Suppressor macrophage treated with lipopolysaccharide for 4 hours (primary cell): ENCODE measurements at regions not wholly inside any gene's neighbourhood (a gene's known extent, or its start where the extent isn't known, plus 50 kb on each side); places are given as distances from the start of the nearest gene placed in this dataset.
"Not testable (repeated sequence)": the region's sequence is repeated elsewhere in the genome, so short reads cannot be mapped to it uniquely, and the experiment has no call there.

ENCODE experiments used
- DNase-seq: peaks from one replicate; pipeline ENCODE4 v3.0.0-alpha.2; 2020

DNA sequence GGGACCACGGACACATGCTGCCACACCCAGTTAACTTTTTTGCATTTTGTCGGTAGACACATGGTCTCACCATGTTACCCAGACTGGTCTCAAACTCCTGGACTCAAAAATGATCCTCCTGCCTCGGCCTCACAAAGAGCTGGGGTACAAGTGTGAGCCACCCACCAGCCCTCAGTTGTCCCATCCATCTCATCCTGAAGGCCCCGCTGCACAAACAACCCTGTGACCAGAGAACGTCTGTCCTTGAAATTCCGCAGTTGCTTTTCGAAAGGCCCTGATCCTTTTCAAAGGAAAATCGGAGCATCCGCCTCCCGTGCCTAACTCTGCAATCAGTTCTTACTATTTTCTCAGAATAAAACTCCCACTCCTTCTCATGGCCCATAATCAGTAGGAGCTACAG is 138.3 kb upstream of the USP29 start:
- DNase-seq, result not testable (repeated sequence)

DNA sequence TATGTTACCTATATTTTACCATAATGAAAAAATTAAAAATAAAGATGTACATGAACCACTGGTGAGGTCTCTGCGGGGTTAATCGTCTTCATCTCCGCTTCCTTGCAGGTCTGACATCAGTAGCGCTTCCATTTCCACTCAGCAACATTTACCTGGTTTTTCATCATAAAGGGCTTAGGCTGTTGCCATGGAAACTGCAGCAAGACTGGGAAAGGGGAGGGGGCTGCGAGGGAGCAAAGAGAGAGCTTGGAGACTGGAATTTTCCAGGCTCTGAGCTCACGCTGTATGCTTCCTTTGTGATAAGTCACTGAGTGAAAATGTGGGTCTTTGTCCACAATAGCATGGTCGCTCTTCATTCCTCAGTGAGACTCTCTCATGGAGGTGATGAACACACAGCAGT is 136.6 kb upstream of the USP29 start:
- no peak for DNase-seq

DNA sequence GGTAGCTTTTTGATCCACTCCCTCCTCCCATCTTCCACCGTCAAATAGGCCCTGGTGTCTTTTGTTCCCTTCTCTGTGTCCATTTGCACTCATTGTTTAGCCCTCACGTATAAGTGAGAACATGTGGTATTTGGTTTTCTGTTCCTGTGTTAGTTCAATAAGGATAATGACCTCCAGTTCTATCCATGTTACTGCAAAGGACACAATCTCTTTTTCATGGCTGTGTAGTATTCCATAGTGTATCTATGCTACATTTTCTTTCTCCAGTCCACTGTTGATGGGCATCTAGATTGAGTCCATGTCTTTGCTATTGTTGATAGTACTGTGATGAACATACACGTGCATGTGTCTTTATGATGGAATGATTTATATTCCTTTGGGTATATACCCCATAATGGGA is 136.0 kb upstream of the USP29 start:
- no peak for DNase-seq

DNA sequence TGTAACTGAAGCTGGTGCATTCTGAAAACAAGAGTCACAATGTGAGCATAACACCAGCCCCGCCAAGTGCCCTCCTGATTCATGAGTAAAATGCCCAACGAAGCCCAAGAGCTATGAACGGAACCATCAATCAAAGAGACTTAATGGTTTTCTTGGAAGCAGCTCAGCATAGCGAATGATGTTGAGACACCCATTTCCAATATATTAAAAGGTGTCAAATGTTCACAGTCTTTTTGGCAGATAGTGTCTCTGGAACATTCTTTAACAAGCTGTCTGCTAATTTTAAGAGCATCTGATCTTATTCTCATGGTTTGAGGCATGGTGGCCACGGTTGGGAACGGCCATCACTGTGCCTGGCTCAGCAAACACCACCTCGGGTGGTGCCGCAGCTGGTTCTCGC is 133.4 kb upstream of the USP29 start:
- DNase-seq, result no peak

DNA sequence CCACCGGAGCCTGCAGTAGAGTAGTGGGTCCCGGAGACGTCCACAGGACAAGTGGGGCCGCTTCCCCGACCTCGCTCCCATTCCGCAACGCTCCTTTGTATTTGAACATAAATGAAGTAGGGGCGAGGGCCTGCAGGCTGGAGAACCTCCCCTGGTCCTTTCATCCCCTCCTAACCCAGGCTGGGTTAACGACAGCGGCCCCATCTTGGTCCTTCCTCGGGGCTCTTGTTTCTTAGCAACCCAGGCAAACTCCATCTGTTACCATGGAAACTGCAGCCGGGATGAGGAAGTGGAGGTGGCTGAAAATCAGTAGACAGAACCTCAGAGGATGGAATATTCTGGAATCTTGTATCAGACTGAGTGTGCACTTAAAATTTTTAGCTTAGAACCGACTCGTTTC is 132.6 kb upstream of the USP29 start:
- DNase-seq, result no peak

DNA sequence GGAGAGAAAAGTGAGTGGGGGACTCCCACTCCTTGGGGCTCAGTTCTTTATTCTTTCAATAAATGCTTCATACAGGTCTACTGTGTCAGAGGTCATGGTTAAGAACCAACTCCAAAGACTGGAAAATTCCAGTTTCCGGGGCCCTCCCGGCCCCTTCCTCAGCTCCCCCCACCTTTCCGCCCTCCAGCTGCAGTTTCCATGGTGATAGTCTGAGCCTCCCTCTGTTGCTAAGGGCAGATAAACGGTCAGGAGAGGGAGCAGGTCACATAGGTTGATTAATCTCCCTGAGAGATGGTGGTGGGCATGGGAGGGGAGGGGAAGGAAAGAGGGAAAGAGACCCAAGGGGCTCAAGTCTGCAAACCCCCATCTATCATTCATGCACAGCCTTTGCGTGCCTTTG is 131.5 kb upstream of the USP29 start:
- no peak for DNase-seq

DNA sequence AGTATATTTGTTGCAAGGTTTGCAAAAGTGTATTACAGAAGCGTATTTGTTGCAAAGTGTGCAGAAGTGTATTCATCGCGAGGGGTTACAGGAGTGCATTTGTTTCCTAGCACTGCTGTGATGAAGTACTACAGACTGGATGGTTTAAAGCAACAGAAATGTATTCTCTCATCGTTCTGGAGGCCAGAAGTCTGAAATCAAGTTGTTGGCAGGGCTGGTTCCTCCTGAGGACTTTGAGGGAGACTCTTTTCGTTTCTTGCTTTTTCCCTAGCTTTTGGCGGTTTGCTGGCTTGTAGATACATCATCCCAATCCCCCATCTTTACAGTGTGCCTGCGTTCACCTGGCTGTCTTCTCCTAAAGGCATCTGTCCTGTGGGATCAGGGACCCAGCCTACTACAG is 127.9 kb upstream of the USP29 start:
- DNase-seq, result no peak

DNA sequence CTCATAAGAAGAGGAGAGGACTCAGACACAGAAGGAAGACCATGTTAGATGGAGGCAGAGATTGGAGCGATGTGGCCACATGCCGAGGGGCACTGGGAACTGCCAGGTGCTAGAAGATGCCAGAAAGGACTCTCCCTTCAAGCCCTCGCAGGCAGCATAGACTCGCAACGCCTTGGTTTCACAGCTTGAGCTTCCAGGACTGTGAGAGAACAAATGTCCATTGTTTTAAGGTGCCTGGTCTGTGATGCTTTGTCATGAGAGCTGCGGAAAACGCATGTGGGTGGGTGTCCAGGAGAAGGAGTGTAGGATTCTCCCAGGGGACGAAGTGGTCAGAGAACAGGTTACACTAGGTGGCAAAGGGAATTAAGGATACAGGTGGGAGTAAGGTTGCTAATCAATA is 125.9 kb upstream of the USP29 start:
- no peak for DNase-seq

DNA sequence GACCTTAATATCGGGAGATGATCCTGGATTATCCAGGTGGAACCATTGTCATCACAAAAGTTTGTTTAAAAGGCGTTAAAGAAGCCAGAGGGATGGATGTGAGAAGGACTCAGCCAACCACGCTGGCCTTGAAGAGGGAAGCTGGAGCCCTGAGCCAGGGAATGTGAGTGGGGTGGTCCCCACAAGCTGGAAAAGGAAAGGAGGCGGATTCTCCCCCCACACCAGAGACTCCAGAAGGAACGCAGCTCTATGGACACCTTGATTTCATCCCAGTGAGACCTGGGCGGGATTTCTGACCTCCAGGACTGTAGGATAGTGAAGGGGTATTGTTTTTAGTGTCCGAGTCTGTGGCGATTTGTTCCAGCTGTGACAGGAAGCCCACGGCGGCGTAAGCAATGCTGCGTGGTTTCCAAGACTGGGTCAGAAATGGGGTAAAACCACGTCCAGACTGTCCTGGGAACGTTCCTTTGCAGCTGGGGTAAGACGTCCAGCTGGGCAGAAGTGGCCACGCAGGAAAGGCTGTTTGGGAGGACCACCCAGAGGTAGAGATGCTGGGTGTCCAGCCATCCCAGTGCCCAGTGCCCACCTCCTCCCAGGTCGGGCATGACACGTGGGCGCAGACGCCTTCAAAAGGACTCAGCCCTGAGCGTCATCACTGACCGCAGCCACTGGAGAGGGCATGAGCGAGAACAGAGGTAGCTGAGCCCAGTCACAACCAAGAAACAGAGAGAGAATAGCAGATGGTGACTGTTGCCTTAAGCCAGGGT is 125.4 kb upstream of the USP29 start:
- DNase-seq, result no peak

DNA sequence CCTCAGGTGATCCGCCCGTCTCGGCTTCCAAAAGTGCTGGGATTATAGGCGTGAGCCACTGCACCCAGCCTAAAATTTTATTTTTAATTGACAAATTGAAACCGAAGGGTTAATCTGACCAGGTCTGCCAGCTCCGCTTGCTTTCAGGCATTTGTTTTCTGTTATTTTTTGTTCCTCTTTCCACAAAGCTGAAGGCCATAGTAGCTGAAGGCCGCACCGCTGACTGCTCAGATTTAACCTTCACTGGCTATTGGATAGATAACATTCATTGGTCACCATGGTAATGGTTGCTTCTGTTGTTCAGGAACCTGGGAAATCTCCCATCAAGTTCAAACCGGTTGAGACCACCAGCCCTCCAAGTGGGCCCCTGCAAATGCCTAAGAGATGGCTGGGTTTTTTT is 124.5 kb upstream of the USP29 start:
- no peak for DNase-seq

DNA sequence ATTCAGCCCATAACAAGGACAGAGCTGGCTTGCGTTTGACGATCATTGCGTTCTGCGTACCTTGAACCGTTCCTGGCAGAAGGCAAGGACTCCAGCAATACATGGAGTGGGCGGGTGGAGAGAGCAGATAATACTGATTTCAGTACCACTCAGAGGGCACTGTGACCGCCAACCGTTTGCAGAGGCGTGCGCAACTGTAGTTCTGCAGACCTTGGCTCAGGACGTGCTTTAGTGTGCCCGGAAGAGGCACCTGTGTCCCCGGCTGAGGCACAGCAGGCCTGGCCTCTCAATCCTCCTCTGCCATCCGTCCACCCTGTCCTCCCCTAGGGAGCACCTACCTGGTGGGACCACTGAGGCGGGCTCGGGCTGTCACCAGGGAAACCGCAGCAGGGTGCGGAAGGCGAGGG is 117.6 kb upstream of the USP29 start:
- DNase-seq, result no peak

DNA sequence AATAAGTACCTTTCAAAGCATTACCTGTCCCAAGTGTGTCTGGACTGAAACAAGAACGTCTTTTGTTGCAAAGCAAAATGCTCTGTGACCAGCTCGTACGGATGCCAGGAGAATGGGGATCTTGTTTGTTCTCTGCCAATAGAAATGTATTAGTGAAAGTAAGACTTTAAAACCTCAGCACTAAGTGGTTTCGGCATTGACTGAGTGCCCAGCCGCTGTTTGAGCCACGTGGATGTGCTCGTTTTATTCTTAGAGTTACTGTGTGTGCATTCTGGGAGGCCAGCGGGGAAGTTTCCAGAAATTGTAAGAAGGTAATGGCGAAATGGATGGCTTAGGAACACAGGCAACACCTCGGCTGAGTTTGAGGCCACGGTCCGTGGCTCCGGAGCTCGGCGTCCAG is 117.1 kb upstream of the USP29 start:
- no peak for DNase-seq

DNA sequence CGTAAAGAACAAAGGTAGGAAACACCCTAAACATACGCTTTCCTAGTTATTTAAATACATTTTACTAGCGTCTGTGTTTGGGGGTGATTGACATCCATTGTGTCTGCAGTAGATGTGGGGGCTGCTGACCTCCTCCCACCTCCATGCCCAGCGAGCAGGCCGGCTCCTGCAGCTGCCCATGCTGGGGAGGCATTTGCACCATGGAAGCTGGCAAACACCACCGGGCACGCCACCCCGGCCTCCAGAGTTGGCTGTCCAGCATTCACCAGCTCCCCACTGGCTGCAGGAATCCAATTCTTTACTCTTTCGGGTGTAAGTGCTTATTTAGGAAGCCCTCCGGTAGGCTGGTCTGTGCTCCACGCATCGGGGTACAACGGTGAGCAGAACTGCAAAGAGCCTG is 115.4 kb upstream of the USP29 start:
- DNase-seq, result no peak

DNA sequence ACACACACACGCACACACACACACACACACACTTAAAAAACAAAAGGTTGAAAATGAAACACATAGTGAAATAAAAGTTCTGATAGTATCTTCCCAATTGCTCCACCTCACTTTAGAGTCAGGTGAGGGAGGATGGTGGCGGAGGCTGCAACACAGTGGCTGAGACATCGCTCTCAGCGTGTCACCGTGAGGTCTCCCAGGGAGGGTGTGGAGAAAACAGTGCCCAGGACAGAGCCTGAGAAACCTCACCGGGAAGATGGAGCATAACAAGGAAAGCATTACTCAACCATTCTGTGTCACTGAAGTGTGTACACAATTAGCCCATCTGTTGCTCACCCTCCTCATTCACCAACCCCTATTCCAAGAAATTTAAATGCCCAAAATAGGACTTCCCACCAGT is 111.4 kb upstream of the USP29 start:
- no peak for DNase-seq

DNA sequence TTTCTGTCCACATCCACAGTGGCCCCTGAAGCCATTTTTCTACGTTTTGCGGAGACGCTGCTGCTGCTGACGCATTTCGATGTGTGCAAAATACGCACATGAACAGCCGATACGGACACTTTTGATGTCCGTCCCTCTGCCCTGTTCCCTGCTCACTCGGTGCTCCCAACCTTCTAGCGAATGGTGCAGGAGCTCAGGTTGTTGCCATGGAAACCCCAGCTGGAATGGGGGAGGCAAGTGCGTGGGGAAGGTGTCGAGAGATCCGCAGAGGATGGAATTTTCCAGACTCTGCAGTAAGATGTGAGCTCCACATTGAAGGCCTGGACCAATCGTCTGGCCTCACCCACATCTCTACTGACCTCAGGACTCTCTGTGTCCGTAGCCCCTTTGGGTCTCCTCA is 109.2 kb upstream of the USP29 start:
- DNase-seq, result no peak

DNA sequence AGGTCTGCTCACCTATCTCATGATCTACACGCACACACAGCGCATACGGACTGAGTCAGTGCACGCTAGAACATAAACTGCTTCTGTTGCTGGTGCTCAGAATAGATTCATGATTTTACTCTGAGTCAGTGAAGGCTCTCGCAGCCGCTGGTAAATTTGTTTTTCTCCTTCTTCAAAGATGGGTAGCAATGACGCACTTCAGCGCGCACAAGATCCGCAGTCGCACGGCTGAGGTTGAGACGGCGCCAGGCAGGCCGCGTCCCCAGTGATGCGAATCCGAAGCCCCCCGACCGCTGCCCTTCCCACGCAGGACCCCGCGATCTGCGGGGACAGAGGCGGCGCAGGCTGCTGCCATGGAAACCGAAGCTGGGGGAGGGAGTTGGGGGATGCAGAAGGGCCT is 103.7 kb upstream of the USP29 start:
- DNase-seq, result no peak

DNA sequence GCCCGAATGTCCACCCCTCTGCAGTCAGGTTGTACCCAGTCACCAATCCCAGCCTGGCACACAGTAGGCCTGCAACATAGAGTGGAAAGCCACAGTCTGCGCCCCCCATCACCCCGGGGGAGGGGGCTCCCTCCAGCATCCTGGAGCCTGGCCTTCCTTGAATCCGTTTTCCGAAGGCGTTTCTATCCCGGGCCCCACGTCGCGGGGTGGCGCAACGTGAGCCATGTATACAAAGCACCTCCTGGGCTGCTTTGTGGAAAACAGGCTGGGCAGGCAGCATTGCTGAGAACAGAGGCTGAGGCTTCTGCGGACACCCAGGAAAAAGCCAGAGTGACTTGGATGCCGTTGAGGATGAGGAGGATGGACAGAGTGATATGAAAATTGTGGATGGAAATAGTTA is 103.3 kb upstream of the USP29 start:
- DNase-seq, result no peak

DNA sequence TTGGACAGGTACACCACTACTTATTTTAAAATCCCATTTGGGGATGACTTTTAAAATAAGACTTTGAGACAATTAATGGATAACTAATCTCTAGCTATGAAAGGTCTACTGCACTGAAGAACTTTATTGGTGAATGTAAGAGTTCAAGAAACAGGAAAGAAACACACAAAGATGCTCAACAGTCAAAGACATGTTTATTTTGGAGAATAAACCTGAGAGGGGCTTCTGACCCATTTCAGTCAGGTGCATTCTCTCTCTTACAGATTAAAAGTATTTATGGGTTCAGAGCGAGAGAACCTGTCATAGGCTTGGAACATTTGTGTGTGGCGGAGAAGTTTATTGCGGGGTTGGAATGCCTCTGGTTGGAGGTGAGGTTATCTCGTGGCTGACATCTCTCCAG is 94.3 kb upstream of the USP29 start:
- no peak for DNase-seq

DNA sequence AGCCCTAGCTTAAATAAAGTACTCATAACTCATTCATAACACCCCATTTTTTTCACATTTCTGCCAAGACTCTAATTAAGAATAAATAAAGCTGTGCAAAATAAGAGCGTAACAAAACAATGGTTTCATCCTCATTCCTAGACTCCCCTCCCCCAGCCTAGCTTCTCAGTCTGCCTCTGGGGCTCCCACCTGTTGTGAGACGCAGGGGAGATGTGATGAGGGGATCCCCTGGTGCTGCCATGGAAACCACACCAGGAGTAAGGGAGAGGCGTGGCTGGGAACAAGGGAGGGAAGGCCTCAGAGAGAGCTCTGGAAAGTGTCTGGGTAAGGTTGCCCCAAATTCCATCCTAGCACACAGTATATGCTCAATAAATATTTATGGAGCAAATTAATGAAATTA is 93.3 kb upstream of the USP29 start:
- DNase-seq, result no peak

DNA sequence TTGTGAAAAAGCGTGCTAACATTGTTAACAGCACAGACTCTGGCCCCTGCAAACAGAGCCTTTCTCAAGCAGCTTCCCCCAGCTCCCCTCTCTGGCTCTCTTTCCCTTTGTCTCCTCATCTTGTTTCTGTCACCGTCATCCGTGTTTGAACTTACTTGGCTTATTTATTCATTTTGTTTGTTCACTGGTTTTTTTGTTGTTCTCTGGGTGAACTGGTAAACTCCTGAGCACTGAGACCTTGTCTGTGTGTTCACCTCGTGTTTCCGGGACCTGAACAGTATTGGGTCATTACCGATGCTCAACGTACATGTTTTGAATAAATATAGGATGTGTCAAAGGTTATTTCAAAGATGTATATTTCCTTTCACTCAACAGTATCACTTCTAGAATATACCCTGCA is 92.4 kb upstream of the USP29 start:
- DNase-seq, result no peak

DNA sequence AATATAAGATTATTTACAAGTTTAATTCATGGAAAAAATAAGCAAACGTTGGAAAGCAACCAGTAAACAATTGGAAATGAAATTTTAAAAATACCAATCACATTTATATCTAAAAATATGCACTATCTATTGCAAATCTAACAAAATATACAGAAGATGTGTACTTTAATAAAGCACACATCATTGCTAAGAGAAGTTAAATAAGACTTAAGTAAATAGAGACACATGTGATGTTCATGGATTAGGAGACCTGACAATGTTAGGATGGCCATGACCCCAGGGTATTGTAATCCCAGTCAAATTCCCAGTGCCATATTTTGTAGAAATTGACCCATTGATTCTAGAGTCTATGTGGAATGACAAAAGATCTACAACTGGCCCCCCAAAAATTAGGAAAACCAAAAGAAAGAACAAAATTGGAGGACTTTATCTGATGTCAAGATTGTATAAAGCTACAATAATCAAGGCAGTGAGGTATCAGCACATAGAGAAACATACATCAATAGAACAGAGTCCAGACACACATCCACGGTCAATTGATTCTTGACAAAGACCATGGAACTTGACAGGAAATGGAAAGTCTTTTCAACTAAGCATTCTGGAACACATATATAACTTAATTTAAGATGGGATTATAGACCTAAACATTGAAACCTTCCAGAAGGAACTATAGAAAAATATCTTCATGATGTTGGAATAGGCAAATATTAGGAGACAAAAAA is 90.8 kb upstream of the USP29 start:
- no peak for DNase-seq

DNA sequence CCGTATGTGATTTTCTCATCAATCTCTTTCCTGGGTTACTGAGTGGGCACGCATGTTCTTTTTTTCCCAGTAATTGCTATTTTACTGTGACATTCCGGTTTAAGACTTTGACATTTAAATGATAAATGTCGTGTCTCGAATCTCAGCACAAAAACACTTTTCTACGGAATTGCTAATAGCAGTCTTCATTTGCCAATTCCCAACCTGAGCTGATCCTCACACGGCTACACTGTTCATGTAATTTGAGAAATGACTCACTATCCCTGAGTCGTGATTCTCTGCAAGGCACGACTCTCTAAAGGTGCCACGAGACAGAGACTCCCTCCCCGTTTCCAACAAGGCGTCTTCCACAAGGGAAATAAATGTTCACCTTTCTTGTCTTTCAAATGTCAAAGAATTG is 88.7 kb upstream of the USP29 start:
- DNase-seq, result no peak

DNA sequence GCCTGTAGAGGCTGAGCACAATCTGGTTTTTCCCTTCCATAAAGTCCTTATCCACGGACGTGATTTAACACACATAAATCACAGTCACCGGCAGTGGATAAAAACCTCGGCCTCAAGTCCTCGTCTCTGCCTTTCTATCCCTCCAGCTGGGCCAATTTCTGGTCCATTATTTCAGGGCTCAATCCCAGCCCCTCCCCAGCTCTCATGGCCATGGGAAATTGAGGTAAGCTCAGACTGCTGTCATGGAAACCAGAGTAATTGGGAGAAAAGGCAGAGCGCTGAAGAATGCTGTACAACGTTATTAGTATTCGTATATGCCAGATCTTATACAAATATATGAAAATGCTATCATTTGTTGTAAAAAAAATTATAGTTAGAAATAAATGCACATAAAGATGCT is 86.2 kb upstream of the USP29 start:
- DNase-seq, result no peak

DNA sequence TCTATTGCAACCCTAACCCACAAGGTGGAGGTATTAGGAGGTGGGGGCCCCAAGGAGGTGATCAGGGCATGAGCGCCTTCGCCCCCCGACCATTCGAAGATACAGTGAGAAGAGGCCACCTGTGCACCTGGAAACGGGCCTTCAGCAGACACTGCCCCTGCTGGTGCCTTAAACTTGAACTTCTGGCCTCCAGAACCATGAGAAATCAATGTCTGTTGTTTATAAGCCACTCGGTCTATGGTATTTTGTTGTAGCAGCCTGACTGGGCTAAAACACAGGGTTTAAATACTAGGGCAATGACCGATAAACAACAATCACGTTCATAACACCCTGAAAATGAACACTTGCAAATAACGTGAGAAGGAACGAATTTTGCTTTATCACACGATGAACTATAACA is 85.2 kb upstream of the USP29 start:
- no peak for DNase-seq

DNA sequence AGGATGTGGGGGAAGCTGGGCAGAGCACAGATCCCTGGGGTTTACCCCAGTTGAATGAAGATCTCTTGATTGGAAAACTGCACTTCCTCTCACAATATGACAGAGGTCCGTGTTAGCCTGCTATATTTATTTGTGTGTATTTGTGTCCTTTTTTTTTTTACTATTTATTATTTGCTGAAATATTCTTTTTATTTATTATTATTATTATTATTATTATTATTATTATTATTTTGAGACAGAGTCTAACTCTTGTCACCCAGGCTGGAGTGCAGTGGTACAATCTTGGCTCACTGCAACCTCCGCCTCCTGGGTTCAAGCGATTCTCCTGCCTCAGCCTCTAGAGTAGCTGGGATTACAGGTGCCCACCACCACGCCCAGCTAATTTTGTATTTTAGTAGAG is 84.0 kb upstream of the USP29 start:
- DNase-seq, result not testable (repeated sequence)
